HPDE6-E6E7 (cell line): ENCODE measurements at regions not wholly inside any gene's neighbourhood (a gene's known extent, or its start where the extent isn't known, plus 50 kb on each side); places are given as distances from the start of the nearest gene placed in this dataset.

Experiments used
- DNase-seq: peaks from one replicate; pipeline ENCODE4 v3.0.0; 2011; ENCODE audit warnings: missing footprints; ENCODE audit errors: extremely low spot score

- DNase-seq: no peak
These were observed 119.8 kb upstream of the SLC25A33 start for GRCh38 chr1:9419369-9420041.

DNA sequence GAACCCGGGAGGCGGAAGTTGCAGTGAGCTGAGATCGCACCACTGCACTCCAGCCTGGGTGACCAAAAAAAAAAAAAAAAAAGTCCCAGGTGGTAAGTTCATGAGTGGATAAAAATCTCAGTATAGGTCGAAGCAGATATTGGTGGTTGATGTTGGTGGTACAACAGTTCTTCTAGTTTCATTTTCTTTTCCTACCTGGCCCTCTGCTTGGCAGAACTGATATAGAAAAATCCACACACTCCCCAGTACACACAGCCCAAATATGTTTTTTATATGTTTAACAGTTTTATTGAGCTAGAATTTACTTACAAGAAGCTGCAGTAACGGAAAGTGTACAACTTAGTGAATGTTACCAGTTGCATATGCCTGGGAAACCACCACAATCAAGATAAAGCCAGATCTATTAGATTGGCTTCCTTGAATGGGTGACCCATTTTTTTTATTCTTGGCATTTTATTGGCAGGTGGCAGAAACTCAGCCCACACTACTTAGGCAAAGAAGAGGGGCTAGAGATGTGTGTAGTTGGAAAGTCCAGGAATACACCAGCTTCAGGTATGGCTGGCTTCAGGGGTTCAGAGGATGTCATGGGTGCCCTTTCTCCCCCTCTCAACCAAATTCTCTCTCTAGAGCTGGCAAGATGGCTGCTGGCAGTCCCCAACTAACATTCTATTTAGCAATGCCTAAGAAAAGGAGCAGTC lies 118.3 kb upstream of the SLC25A33 start:
- DNase-seq: no peak

GRCh38 chr1:9421533-9421873 lies 117.8 kb upstream of the SLC25A33 start:
- DNase-seq: no peak

- no peak for DNase-seq
These were observed 116.9 kb upstream of the SLC25A33 start for GRCh38 chr1:9422321-9422720.

- no peak for DNase-seq
These were observed 116.3 kb upstream of the SLC25A33 start for GRCh38 chr1:9422911-9423505.

- no peak for DNase-seq
These were observed 115.0 kb upstream of the SLC25A33 start for GRCh38 chr1:9424261-9424660.

DNA sequence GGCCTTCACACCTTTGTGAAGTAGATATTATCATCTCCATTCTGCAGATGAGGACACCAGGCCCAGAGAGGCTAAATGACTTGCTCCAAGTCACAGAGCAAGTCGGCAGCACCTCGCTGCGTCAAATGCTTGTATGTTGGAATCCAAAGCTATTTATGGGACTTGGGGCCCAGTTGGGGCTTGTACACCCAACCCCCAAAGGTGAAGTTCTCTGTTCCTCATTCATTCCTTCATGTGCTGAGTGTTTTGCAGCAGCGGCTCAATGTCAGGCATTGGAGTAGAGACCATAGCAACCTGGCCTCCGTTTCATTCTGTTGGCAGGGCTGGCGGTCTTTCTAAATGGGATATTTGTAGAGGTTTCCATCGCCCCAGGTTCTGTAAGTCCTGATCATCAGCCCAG lies 113.4 kb upstream of the SLC25A33 start:
- DNase-seq: no peak

GRCh38 chr1:9426291-9426711 lies 113.0 kb upstream of the SLC25A33 start:
- no peak for DNase-seq

- no peak for DNase-seq
These were observed 111.9 kb upstream of the SLC25A33 start for GRCh38 chr1:9427388-9427787.

DNA sequence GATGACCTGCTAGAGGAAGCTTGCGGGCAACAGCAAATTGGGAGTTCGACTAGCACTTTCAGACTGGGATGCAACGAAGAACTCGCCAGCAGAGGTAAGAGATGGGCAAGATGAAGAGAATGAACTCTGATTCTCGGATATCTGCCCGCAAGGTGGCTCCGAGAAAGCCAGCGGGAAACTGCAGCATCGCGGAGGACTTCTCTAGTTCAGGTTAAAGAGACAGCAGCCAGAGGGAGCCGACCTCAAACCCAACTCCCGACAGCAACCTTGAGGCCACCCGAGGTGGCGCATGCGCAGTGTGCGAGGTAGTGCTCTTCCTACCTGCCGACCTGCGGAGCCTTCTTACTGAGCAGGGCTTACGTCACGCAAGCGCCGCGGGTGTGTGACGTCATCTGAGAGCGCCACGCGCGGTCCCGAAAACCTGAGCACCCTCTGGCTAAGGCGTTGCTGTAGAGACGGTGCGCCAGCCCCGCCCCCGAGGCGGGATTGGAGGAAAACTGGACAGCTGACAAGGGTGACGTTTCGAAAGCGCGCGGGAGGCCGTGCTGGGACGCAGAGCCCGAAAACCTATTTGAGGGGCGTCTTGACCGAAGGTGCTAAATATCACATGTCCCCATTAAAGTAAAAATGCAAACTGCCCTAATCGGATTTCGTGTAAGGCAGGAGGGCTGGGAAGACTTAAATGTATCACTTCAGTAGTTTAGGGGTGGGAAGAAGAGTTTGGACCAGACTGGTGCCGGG lies 110.5 kb upstream of the SLC25A33 start:
- peak; percentile 98 for DNase-seq

DNA sequence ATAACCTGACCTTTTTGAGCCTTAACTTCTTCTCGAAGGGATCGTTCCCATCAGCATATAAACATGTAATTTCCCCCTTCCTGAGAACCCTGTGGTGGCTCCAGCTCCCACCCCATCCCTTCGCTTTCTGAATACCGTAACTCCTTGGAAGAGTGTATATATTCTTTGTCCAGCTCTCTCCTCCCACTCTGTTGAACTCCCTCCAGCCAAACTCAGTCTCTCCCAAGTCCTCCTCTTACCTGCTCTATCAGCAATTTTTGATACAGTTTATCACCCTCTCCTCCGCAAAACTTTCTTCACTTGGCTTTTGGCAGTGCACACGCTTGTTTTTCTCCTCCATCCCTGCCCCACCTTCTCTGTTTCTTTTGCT lies 109.9 kb upstream of the SLC25A33 start:
- no peak for DNase-seq

GRCh38 chr1:9434247-9435152 lies 104.8 kb upstream of the SLC25A33 start:
- DNase-seq: no peak

GRCh38 chr1:9435153-9435636 lies 104.1 kb upstream of the SLC25A33 start:
- DNase-seq: no peak

GRCh38 chr1:9435854-9436640 lies 103.2 kb upstream of the SLC25A33 start:
- DNase-seq: no peak

DNA sequence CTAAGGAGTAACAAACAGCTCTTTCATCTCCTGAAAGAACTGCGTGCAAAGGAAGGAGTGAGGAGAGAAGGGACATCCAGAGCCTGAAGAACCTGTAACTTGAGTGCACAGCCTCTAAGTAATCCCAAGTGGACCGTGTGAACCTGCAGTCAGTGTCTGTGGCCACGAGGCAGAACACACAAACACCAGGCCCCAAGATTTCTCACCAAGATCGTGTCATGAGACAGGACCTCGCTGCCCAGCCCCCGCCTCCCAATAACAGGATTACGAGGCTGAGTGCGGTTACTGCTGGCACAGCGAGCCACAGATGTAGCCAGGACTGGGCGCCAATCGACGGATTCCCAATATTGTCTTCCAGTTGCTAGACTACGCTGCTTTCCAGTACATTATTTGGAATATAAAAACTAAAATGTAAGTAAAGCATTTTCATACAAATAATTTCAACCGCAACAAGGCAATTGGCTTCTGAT lies 101.3 kb upstream of the SLC25A33 start:
- DNase-seq: no peak

- no peak for DNase-seq
These were observed 100.7 kb upstream of the SLC25A33 start for GRCh38 chr1:9438431-9439073.

DNA sequence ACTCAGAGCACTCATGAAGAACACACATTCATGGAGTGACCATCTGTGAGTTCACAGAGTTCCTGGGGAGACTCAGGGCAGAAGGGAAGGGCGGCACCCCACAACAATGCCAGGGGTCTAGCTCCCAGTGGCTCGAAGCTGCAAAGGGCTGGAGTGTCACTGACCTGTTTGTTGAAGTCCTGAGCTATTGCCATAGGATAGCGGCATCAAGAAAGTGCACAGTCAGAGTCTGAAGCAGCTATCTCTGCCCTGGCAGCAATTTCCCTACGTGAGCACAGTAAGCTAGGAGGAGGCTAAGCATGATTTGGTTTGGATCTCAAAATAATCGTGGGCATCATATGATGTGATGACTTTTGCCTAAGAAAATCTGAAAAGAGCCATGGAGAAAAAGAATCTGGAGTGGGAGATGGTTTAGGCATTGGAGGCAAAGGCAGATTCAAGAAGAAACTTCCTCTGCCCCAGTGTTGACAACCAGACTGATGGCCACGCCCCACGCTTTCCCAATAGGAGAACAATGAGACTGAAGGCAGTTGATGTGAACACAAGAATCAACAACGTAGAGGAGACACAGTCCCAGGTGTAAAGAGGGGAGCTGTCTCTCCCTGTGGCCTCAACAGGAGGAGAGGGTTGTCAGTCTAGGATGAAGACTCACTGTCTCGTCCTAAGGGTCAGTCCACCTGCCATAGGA lies 100.0 kb upstream of the SLC25A33 start:
- no peak for DNase-seq

GRCh38 chr1:9440261-9440660 lies 99.0 kb upstream of the SLC25A33 start:
- DNase-seq: no peak

DNA sequence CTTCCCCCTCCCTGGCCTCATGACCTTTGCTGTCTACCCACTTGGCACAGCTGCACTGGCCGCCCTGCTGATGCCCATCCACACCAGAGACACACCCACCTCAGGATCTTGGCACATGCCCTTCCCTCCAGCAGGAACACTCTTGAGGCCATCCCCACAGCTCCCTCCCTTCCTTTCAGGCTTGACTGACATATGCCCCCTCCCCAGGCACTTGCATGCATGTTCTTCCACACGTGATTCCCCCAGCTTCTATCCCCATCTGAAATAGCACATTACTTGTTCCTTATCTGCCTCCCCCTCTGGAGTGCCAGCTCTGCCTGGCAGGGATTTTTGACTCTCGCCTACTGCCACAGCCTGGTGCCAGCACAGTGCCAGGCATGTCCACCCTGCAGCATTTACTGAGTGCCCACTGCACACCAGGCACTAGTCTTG lies 98.5 kb upstream of the SLC25A33 start:
- DNase-seq: no peak
